Neural progenitor cell (in vitro differentiated cells): ENCODE measurements at regions not wholly inside any gene's neighbourhood (a gene's known extent, or its start where the extent isn't known, plus 50 kb on each side); places are given as distances from the start of the nearest gene placed in this dataset.

ENCODE experiments used
- DNase-seq: peaks from one replicate; pipeline ENCODE4 v3.0.0-alpha.2; 2016; ENCODE audit warnings: low spot score
- H2AFZ ChIP-seq: fragments of 200-600 bp; sonication (generic); replicated peaks from 2 replicates; pipeline ENCODE4 v1.6.1; 2016; ENCODE audit warnings: antibody characterized with exemption
- H3F3A ChIP-seq: fragments of 200-600 bp; sonication (generic); 2 replicates; pipeline ENCODE4 v1.6.1; 2016; ENCODE audit warnings: antibody characterized with exemption, low read depth
- H3K27ac ChIP-seq: fragments of 200-600 bp; sonication (generic); 2 replicates; pipeline ENCODE4 v1.5.1; 2016; ENCODE audit warnings: mild to moderate bottlenecking
- H3K27me3 ChIP-seq: fragments of 200-600 bp; sonication (generic); 2 replicates; pipeline ENCODE4 v1.6.1; 2016; ENCODE audit warnings: mild to moderate bottlenecking, moderate library complexity
- H3K36me3 ChIP-seq: fragments of 200-600 bp; sonication (generic); 2 replicates; pipeline ENCODE4 v1.5.1; 2016
- H3K4me1 ChIP-seq: fragments of 200-600 bp; sonication (generic); 2 replicates; pipeline ENCODE4 v1.6.1; 2016; ENCODE audit warnings: mixed run types
- H3K4me2 ChIP-seq: fragments of 200-600 bp; sonication (generic); 2 replicates; pipeline ENCODE4 v1.6.1; 2016
- H3K4me3 ChIP-seq: fragments of 200-600 bp; sonication (generic); 2 replicates; pipeline ENCODE4 v1.5.1; 2016
- H3K79me2 ChIP-seq: fragments of 200-600 bp; sonication (generic); 2 replicates; pipeline ENCODE4 v1.6.1; 2016; ENCODE audit warnings: low read depth
- H3K9ac ChIP-seq: fragments of 200-600 bp; sonication (generic); 2 replicates; pipeline ENCODE4 v1.6.1; 2016
- H3K9me3 ChIP-seq: fragments of 200-600 bp; sonication (generic); 2 replicates; pipeline ENCODE4 v1.5.1; 2016; ENCODE audit warnings: low read depth
- H4K20me1 ChIP-seq: fragments of 200-600 bp; sonication (generic); 2 replicates; pipeline ENCODE4 v1.6.1; 2016; ENCODE audit warnings: low read depth
- H3K27ac Mint-ChIP-seq: 3 replicates; pipeline ENCODE4 v1.8.0; 2021; ENCODE audit warnings: mixed read lengths
- H3K27me3 Mint-ChIP-seq: 2 replicates; pipeline ENCODE4 v1.8.0; 2022; ENCODE audit warnings: low read depth, mild to moderate bottlenecking, inconsistent platforms, moderate library complexity, mixed read lengths; ENCODE audit not compliant: insufficient read depth
- H3K36me3 Mint-ChIP-seq: 3 replicates; pipeline ENCODE4 v1.8.0; 2021; ENCODE audit warnings: mixed read lengths
- H3K4me1 Mint-ChIP-seq: 3 replicates; pipeline ENCODE4 v1.8.0; 2021; ENCODE audit warnings: mixed read lengths
- H3K4me3 Mint-ChIP-seq: 3 replicates; pipeline ENCODE4 v1.8.0; 2021; ENCODE audit warnings: mild to moderate bottlenecking, moderate library complexity, mixed read lengths
- H3K9me3 Mint-ChIP-seq: 3 replicates; pipeline ENCODE4 v1.8.0; 2020; ENCODE audit warnings: mixed read lengths
- EZH2 ChIP-seq: fragments of 200-600 bp; sonication (generic); IDR thresholded peaks from 2 replicates; pipeline ENCODE4 v1.6.1; 2017; ENCODE audit warnings: antibody characterized with exemption, mild to moderate bottlenecking, moderate library complexity
- EZH2phosphoT487 ChIP-seq: fragments of 200-600 bp; sonication (generic); IDR thresholded peaks from 2 replicates; pipeline ENCODE4 v1.6.1; 2017; ENCODE audit warnings: antibody characterized with exemption
- TF ChIP-seq, protein P1 (sequence below): fragments of 200-600 bp; sonication (generic); IDR thresholded peaks from 2 replicates; pipeline ENCODE4 v1.5.1; 2017; ENCODE audit warnings: antibody characterized with exemption, mild to moderate bottlenecking

DNA sequence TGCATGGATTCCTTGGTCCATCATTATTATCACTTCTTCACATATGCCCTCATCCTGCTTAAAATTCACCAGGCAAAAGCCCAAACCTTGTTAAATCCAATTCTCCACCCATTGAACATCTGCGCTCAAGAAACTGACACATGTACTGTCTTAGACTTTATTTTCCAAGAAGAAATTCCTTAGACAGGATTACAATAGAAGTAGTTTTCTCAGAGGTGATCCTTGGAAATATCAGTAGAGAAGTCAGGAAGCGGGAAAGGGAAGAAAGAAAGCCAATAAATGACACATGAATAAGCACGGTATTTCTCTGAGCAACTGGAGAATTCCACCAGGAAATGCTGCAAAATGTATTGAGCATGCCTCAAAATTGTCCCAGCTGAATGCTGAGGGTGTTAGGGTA is 90.2 kb downstream of the FOXD1 start:
- no peak for TF ChIP-seq EZH2phosphoT487
- TF ChIP-seq, protein P1, sequence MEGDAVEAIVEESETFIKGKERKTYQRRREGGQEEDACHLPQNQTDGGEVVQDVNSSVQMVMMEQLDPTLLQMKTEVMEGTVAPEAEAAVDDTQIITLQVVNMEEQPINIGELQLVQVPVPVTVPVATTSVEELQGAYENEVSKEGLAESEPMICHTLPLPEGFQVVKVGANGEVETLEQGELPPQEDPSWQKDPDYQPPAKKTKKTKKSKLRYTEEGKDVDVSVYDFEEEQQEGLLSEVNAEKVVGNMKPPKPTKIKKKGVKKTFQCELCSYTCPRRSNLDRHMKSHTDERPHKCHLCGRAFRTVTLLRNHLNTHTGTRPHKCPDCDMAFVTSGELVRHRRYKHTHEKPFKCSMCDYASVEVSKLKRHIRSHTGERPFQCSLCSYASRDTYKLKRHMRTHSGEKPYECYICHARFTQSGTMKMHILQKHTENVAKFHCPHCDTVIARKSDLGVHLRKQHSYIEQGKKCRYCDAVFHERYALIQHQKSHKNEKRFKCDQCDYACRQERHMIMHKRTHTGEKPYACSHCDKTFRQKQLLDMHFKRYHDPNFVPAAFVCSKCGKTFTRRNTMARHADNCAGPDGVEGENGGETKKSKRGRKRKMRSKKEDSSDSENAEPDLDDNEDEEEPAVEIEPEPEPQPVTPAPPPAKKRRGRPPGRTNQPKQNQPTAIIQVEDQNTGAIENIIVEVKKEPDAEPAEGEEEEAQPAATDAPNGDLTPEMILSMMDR, result no peak
- no peak for TF ChIP-seq EZH2
- Histone ChIP-seq H3K27ac (no peak overlapping the region), H3K4me2 (no peak overlapping the region), H3F3A (no peaks in the 10 kb centered on the region), H2AFZ (no peak overlapping the region), H3K27me3 (no peaks in the 10 kb centered on the region), H3K36me3 (no peaks in the 10 kb centered on the region), H4K20me1 (no peaks in the 10 kb centered on the region), H3K4me1 (no peaks in the 10 kb centered on the region), H3K9ac (no peak overlapping the region), H3K9me3 (no peaks in the 10 kb centered on the region), H3K4me3 (no peak overlapping the region), H3K79me2 (no peaks in the 10 kb centered on the region)
- peaks cover 2% of the 10 kb centered on the region for H3K27me3 Mint-ChIP-seq
- H3K9me3 Mint-ChIP-seq, result peaks cover 6% of the 10 kb centered on the region
- H3K36me3 Mint-ChIP-seq, result peaks cover 2% of the 10 kb centered on the region
- no peaks in the 10 kb centered on the region for H3K4me1 Mint-ChIP-seq
- no peak for DNase-seq
- H3K27ac Mint-ChIP-seq, result no peak overlapping the region
- no peak overlapping the region for H3K4me3 Mint-ChIP-seq

DNA sequence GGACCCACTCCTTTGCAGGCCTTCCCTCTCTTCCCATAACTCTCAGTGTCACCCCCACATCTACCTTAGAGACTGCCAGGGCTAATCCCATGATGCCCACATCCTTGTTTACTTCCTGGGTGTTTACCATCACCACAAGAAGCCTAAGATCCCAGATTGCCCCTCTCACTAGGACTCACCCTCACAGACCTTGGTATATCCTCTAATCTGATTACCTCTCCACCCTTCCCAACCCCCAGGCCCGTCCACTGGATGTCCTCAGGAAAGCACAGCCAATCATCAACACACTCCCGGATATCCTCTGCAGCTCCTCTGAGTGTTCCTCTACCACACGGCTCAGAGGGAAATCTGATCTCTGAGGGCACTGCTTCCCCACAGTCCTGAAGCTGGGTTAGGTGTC is 91.0 kb downstream of the FOXD1 start:
- H3K4me3 Mint-ChIP-seq, result no peak overlapping the region
- no peaks in the 10 kb centered on the region for H3K9me3 ChIP-seq
- H3K79me2 ChIP-seq, result no peaks in the 10 kb centered on the region
- H3K27me3 ChIP-seq, result no peaks in the 10 kb centered on the region
- H4K20me1 ChIP-seq, result no peaks in the 10 kb centered on the region
- no peak overlapping the region for H3K9ac ChIP-seq
- H3K27ac Mint-ChIP-seq, result no peak overlapping the region
- peaks cover 5% of the 10 kb centered on the region for H3K27me3 Mint-ChIP-seq
- H3K4me2 ChIP-seq, result no peak overlapping the region
- H3K4me1 ChIP-seq, result no peaks in the 10 kb centered on the region
- peaks cover 6% of the 10 kb centered on the region for H3K9me3 Mint-ChIP-seq
- no peaks in the 10 kb centered on the region for H3K4me1 Mint-ChIP-seq
- H2AFZ ChIP-seq, result no peak overlapping the region
- TF ChIP-seq EZH2, result no peak
- no peak for TF ChIP-seq EZH2phosphoT487
- TF ChIP-seq, protein P1, result no peak
- H3K36me3 Mint-ChIP-seq, result peaks cover 2% of the 10 kb centered on the region
- no peak for DNase-seq
- H3K36me3 ChIP-seq, result no peaks in the 10 kb centered on the region
- H3K27ac ChIP-seq, result no peak overlapping the region
- no peaks in the 10 kb centered on the region for H3F3A ChIP-seq
- H3K4me3 ChIP-seq, result no peak overlapping the region

DNA sequence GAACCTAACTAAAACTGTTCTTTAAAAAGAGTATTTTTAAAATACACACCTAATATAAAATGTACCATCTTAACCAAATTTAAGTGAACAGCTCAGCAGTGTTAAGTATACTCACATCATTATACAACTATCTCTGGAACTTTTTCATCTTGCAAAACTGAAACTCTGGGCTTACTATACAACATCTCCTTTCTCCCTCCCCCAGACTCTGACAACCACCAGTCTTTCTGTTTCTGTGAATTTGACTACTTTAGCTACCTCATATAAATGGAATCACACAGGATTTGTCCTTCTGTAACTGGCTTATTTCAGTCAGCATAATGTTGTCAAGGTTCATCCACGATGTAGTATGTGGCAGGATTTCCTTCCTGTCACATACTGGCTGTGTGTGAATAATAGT is 93.5 kb downstream of the FOXD1 start:
- Mint-ChIP-seq H3K27me3 (peaks cover 5% of the 10 kb centered on the region), H3K4me3 (no peak overlapping the region), H3K27ac (no peak overlapping the region), H3K4me1 (no peaks in the 10 kb centered on the region), H3K9me3 (no peaks in the 10 kb centered on the region), H3K36me3 (no peaks in the 10 kb centered on the region)
- no peak for TF ChIP-seq EZH2
- Histone ChIP-seq H2AFZ (no peak overlapping the region), H3K27ac (no peak overlapping the region), H4K20me1 (no peaks in the 10 kb centered on the region), H3K4me3 (no peak overlapping the region), H3K9me3 (peaks cover 10% of the 10 kb centered on the region), H3F3A (no peaks in the 10 kb centered on the region), H3K4me2 (no peak overlapping the region), H3K9ac (no peak overlapping the region), H3K79me2 (no peaks in the 10 kb centered on the region), H3K36me3 (no peaks in the 10 kb centered on the region), H3K27me3 (no peaks in the 10 kb centered on the region), H3K4me1 (no peaks in the 10 kb centered on the region)
- no peak for DNase-seq

DNA sequence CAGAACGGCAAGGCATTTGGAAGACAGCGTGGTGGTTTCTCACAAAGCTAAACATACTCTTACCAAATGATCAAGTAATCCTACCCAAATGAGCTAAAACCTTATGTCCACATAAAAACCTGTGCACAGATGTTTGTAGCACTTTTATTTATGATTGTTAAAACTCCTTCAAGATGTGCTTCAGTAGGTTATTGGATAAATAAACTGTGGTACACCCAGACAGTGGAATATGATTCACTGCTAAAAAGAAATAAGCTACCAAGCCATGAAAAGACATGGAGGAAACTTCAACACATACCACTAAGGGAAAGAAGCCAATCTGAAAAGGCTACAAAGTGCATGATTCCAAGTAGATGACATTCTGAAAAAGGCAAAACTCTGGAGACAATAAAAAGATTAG is 94.2 kb downstream of the FOXD1 start:
- no peak overlapping the region for H3K4me3 ChIP-seq
- H3K36me3 ChIP-seq, result no peaks in the 10 kb centered on the region
- Mint-ChIP-seq H3K36me3 (no peaks in the 10 kb centered on the region), H3K4me1 (no peaks in the 10 kb centered on the region), H3K4me3 (no peak overlapping the region), H3K9me3 (peaks cover 5% of the 10 kb centered on the region), H3K27ac (no peak overlapping the region), H3K27me3 (peaks cover 5% of the 10 kb centered on the region)
- H3K79me2 ChIP-seq, result no peaks in the 10 kb centered on the region
- no peak overlapping the region for H3K4me2 ChIP-seq
- no peaks in the 10 kb centered on the region for H3K27me3 ChIP-seq
- no peak for DNase-seq
- no peak for TF ChIP-seq EZH2
- TF ChIP-seq, protein P1, result no peak
- no peak for TF ChIP-seq EZH2phosphoT487
- no peaks in the 10 kb centered on the region for H3K4me1 ChIP-seq
- H2AFZ ChIP-seq, result no peak overlapping the region
- no peaks in the 10 kb centered on the region for H3F3A ChIP-seq
- no peak overlapping the region for H3K27ac ChIP-seq
- no peaks in the 10 kb centered on the region for H4K20me1 ChIP-seq
- peaks cover 10% of the 10 kb centered on the region for H3K9me3 ChIP-seq
- no peak overlapping the region for H3K9ac ChIP-seq
